Uterus (tissue), 3 donors: ENCODE measurements at regions not wholly inside any gene's neighbourhood (a gene's known extent, or its start where the extent isn't known, plus 50 kb on each side); places are given as distances from the start of the nearest gene placed in this dataset.

Source experiments
- DNase-seq, 2 donors: peaks; one replicate each; pipeline ENCODE4 v3.0.0-alpha.2; 2019 to 2020
- H3K27ac ChIP-seq, 2 donors: fragments of 200-600 bp; sonication (generic); 1 replicate in 1 of 2; 2 replicates in 1 of 2; pipeline ENCODE4 v1.5.1; 2016 to 2018
- H3K27me3 ChIP-seq, 2 donors: fragments of 200-600 bp; sonication (generic); one replicate each; pipeline ENCODE4 v1.5.1; 2018 to 2019; ENCODE audit warnings: control low read depth in 1 of 2
- H3K36me3 ChIP-seq, 2 donors: fragments of 200-600 bp; sonication (generic); one replicate each; pipeline ENCODE4 v1.5.1; 2019; ENCODE audit warnings: control low read depth in 1 of 2
- H3K4me1 ChIP-seq, 2 donors: fragments of 200-600 bp; sonication (generic); one replicate each; pipeline ENCODE4 v1.5.1; 2018 to 2019; ENCODE audit warnings: control low read depth in 1 of 2
- H3K4me3 ChIP-seq, 2 donors: fragments of 200-600 bp; sonication (generic); 1 replicate in 1 of 2; 2 replicates in 1 of 2; pipeline ENCODE4 v1.5.1; 2018 to 2019; ENCODE audit warnings: mild to moderate bottlenecking in 1 of 2
- H3K9me3 ChIP-seq, 2 donors: fragments of 200-600 bp; sonication (generic); one replicate each; pipeline ENCODE4 v1.5.1; 2019; ENCODE audit warnings: control low read depth in 1 of 2
- POLR2A ChIP-seq, 2 donors: fragments of 450-650 bp; IDR thresholded peaks; one replicate each; pipeline ENCODE4 v1.6.1; 2016; ENCODE audit warnings: antibody characterized with exemption in 2 of 2, mild to moderate bottlenecking in 1 of 2, moderate library complexity in 1 of 2
- intact Hi-C: fragments of 100-400 bp; cut with DNase I; formaldehyde crosslinking; loops from one replicate; pipeline ENCODE4 v1.15.1; 2023; ENCODE audit warnings: low total_unique reads
- TF ChIP-seq, protein P1 (sequence below), 4 experiments: fragments of 200-600 bp in 2 of 4; fragments of 450-650 bp in 2 of 4; sonication (generic) in 2 of 4; IDR thresholded peaks; one replicate each; pipeline ENCODE4 v1.5.1; 2016 to 2019; ENCODE audit warnings: antibody characterized with exemption in 4 of 4, mild to moderate bottlenecking in 2 of 4, moderate library complexity in 1 of 4
- donor health status: DM: yes; HTN: yes; CAD: no.

DNA sequence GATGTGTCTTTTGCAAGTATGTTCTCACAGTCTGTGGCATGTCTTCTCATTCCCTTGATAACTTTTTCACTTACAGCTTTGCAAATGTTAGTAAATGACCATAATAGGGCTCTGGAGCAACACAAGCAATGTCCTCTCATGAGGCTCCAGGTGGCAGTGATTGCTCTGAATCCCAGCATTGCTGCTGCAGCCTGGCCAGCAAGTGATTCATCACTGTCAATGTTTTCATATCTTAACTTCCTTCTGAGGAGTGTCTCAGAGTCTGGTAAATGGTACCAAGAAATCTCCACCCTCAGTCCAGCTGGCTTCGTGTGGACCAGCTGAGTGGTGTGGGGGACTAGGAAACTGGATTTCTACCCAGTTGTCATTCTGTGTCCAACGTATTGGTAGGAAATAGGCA is 139.6 kb downstream of the MYLK4 start:
- H3K4me3 ChIP-seq = no peak overlapping the region
- H3K36me3 ChIP-seq = no peaks in the 10 kb centered on the region
- no peak overlapping the region for H3K27ac ChIP-seq
- H3K9me3 ChIP-seq = no peaks in the 10 kb centered on the region
- TF ChIP-seq POLR2A (IDR thresholded peaks at IDR 0.05) = no peak
- TF ChIP-seq, protein P1, sequence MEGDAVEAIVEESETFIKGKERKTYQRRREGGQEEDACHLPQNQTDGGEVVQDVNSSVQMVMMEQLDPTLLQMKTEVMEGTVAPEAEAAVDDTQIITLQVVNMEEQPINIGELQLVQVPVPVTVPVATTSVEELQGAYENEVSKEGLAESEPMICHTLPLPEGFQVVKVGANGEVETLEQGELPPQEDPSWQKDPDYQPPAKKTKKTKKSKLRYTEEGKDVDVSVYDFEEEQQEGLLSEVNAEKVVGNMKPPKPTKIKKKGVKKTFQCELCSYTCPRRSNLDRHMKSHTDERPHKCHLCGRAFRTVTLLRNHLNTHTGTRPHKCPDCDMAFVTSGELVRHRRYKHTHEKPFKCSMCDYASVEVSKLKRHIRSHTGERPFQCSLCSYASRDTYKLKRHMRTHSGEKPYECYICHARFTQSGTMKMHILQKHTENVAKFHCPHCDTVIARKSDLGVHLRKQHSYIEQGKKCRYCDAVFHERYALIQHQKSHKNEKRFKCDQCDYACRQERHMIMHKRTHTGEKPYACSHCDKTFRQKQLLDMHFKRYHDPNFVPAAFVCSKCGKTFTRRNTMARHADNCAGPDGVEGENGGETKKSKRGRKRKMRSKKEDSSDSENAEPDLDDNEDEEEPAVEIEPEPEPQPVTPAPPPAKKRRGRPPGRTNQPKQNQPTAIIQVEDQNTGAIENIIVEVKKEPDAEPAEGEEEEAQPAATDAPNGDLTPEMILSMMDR (IDR thresholded peaks at IDR 0.05) = no peak
- no peaks in the 10 kb centered on the region for H3K27me3 ChIP-seq
- intact Hi-C loops = no loop called here
- no peak for DNase-seq
- no peaks in the 10 kb centered on the region for H3K4me1 ChIP-seq

DNA sequence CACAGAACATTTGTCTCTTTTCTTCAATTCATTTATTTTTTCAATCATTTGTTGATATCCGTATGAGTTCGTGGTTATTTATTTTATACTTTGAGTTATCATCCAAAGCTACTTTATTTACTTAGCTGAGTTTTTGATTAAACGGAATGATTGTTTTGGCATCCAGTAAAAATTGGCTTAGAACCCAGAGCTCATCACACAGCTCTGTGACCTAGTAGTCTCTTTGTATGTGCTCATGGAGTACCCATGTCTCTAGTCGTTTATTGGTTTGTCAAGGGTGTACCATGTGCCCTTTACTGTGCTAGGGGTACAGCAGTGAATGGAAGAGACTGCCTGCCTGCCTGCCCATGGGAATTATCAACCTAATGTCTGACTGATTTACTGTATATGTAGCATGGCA is 142.2 kb downstream of the MYLK4 start:
- H3K4me1 ChIP-seq = no peaks in the 10 kb centered on the region
- DNase-seq = no peak
- H3K27me3 ChIP-seq = no peaks in the 10 kb centered on the region
- no peaks in the 10 kb centered on the region for H3K9me3 ChIP-seq
- no peak overlapping the region for H3K4me3 ChIP-seq
- TF ChIP-seq, protein P1 (IDR thresholded peaks at IDR 0.05) = no peak
- no peaks in the 10 kb centered on the region for H3K36me3 ChIP-seq
- H3K27ac ChIP-seq = no peak overlapping the region
- intact Hi-C loops = no loop called here

DNA sequence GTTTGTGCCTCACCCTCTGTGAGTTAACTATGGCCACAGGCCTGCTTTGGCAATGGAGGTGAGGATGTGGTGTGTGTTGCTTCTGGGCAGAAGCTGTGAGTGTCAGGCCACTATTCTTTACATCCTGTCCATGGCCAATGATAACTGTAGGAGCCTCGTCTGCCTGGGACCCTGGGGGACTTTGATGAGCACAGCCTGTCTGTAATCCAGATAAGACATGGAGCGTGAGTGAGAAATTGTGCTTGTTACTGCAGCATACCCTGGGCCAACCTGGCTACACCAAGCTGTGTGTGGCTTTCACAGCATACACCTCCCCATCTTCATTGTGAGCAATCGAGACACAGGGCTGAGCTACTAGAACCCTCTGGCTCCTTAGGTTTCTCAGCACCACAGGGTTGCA is 150.4 kb downstream of the MYLK4 start:
- Histone ChIP-seq H3K9me3 (no peaks in the 10 kb centered on the region), H3K4me1 (no peaks in the 10 kb centered on the region), H3K36me3 (no peaks in the 10 kb centered on the region), H3K4me3 (no peak overlapping the region), H3K27me3 (no peaks in the 10 kb centered on the region), H3K27ac (no peak overlapping the region)
- intact Hi-C loops = no loop called here
- TF ChIP-seq, protein P1 (IDR thresholded peaks at IDR 0.05) = no peak
- TF ChIP-seq POLR2A (IDR thresholded peaks at IDR 0.05) = no peak
- no peak for DNase-seq

DNA sequence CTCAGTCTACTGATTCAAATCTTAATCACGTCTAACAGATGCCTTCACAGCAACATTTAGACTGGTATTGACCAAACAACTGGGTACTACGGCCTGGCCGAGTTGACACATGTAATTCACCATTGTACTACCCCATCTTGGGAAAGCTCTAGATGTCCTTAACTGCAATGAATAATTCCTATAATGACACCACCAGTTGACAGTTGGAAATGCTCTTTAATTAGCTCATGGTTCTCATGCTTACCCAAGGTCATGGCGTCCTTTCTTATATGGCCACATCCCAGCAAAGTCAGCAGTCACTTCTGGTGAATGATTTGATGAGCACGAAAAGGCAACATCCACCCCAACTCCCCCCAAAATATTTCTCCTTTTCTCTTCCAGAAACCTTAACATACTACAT is 150.9 kb downstream of the MYLK4 start:
- Histone ChIP-seq H3K27me3 (no peaks in the 10 kb centered on the region), H3K4me1 (no peaks in the 10 kb centered on the region), H3K4me3 (no peak overlapping the region), H3K27ac (no peak overlapping the region), H3K9me3 (no peaks in the 10 kb centered on the region), H3K36me3 (no peaks in the 10 kb centered on the region)
- no peak for DNase-seq
- no peak for TF ChIP-seq POLR2A (IDR thresholded peaks at IDR 0.05)
- TF ChIP-seq, protein P1 (IDR thresholded peaks at IDR 0.05) = no peak
- intact Hi-C loops = no loop called here

DNA sequence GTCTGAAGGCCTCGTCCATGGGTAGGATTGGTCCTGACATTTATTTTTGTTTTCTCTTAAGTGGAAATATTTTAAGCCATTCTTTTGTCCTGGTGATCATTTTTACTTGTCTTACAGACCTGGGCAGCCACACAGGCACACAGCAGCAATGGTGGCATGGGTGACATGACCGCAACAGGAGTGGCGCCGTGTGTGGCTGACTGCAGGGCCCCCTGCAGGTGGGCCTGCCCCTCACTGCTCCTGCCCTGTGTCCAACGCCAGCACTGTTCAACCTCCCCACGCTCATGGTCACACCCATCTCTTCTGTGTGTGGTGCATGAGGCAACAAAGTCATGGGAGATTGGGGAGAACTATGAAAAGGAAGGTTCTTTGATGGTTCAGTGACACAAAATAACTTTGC is 151.9 kb downstream of the MYLK4 start:
- no peaks in the 10 kb centered on the region for H3K27me3 ChIP-seq
- H3K9me3 ChIP-seq = no peaks in the 10 kb centered on the region
- intact Hi-C loops = no loop called here
- no peak overlapping the region for H3K27ac ChIP-seq
- TF ChIP-seq, protein P1 (IDR thresholded peaks at IDR 0.05) = no peak
- TF ChIP-seq POLR2A (IDR thresholded peaks at IDR 0.05) = no peak
- H3K4me3 ChIP-seq = no peak overlapping the region
- DNase-seq = no peak
- H3K4me1 ChIP-seq = no peaks in the 10 kb centered on the region
- no peaks in the 10 kb centered on the region for H3K36me3 ChIP-seq
